SK-N-SH treated with all-trans-retinoic acid at 6 μM for 48 hours (cell line): ENCODE measurements at regions not wholly inside any gene's neighbourhood (a gene's known extent, or its start where the extent isn't known, plus 50 kb on each side); places are given as distances from the start of the nearest gene placed in this dataset.

Experiments used
- ARNTL ChIP-seq: fragments of 450-650 bp; formaldehyde crosslinking; IDR thresholded peaks from 2 replicates; pipeline ENCODE4 v1.5.0; 2020; ENCODE audit warnings: low read depth, mild to moderate bottlenecking, moderate library complexity, borderline replicate concordance
- BACH2 ChIP-seq: fragments of 250-450 bp; sonication (Bioruptor Pico); IDR thresholded peaks from 2 replicates; pipeline ENCODE4 v1.9.0; 2021; ENCODE audit warnings: mild to moderate bottlenecking, borderline replicate concordance
- ESRRG ChIP-seq: fragments of 250-450 bp; sonication (Bioruptor Pico); IDR thresholded peaks from 2 replicates; pipeline ENCODE4 v1.6.1; 2021; ENCODE audit warnings: mild to moderate bottlenecking
- SNAI2 ChIP-seq: fragments of 250-450 bp; sonication (Bioruptor Pico); IDR thresholded peaks from 2 replicates; pipeline ENCODE4 v1.5.0; 2020; ENCODE audit warnings: mild to moderate bottlenecking, moderate library complexity
- ZFP30 ChIP-seq: fragments of 450-650 bp; formaldehyde crosslinking; IDR thresholded peaks from 2 replicates; pipeline ENCODE4 v1.5.0; 2022; ENCODE audit warnings: mild to moderate bottlenecking, moderate library complexity
- ZNF8 ChIP-seq: fragments of 450-650 bp; formaldehyde crosslinking; IDR thresholded peaks from 2 replicates; pipeline ENCODE4 v1.5.0; 2020; ENCODE audit warnings: mild to moderate bottlenecking, moderate library complexity
- TF ChIP-seq, protein P1 (sequence below): fragments of 250-450 bp; sonication (Bioruptor Pico); IDR thresholded peaks from 2 replicates; pipeline ENCODE4 v1.5.0; 2020; ENCODE audit warnings: mild to moderate bottlenecking, moderate library complexity
- TF ChIP-seq, protein P2 (sequence below): fragments of 250-450 bp; sonication (Bioruptor Pico); IDR thresholded peaks from 2 replicates; pipeline ENCODE4 v1.8.0; 2020; ENCODE audit warnings: mild to moderate bottlenecking, moderate library complexity, borderline replicate concordance

DNA sequence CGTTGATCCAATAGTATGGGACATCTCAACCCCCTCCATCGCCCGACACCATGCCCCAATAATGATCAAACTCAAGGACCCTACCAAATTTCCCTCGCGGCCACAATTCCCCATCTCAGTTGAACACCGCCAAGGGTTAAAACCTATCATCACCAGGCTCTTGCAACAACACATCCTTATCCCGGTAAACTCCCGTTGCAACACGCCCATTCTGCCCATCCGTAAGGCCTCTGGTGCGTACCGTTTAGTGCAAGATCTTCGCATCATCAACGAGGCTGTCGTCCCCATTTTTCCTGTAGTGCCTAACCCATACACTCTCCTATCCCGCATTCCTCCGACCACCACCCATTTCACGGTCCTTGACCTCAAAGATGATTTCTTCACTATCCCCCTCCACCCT, 960.5 kb downstream of the RPA4 start:
- TF ChIP-seq, protein P1, sequence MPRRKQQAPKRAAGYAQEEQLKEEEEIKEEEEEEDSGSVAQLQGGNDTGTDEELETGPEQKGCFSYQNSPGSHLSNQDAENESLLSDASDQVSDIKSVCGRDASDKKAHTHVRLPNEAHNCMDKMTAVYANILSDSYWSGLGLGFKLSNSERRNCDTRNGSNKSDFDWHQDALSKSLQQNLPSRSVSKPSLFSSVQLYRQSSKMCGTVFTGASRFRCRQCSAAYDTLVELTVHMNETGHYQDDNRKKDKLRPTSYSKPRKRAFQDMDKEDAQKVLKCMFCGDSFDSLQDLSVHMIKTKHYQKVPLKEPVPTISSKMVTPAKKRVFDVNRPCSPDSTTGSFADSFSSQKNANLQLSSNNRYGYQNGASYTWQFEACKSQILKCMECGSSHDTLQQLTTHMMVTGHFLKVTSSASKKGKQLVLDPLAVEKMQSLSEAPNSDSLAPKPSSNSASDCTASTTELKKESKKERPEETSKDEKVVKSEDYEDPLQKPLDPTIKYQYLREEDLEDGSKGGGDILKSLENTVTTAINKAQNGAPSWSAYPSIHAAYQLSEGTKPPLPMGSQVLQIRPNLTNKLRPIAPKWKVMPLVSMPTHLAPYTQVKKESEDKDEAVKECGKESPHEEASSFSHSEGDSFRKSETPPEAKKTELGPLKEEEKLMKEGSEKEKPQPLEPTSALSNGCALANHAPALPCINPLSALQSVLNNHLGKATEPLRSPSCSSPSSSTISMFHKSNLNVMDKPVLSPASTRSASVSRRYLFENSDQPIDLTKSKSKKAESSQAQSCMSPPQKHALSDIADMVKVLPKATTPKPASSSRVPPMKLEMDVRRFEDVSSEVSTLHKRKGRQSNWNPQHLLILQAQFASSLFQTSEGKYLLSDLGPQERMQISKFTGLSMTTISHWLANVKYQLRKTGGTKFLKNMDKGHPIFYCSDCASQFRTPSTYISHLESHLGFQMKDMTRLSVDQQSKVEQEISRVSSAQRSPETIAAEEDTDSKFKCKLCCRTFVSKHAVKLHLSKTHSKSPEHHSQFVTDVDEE (CRISPR knock-in tag), result no peak
- TF ChIP-seq ARNTL, result no peak
- no peak for TF ChIP-seq ZNF8 (CRISPR knock-in tag)
- TF ChIP-seq ESRRG, result no peak
- TF ChIP-seq ZFP30, result no peak
- TF ChIP-seq, protein P2, sequence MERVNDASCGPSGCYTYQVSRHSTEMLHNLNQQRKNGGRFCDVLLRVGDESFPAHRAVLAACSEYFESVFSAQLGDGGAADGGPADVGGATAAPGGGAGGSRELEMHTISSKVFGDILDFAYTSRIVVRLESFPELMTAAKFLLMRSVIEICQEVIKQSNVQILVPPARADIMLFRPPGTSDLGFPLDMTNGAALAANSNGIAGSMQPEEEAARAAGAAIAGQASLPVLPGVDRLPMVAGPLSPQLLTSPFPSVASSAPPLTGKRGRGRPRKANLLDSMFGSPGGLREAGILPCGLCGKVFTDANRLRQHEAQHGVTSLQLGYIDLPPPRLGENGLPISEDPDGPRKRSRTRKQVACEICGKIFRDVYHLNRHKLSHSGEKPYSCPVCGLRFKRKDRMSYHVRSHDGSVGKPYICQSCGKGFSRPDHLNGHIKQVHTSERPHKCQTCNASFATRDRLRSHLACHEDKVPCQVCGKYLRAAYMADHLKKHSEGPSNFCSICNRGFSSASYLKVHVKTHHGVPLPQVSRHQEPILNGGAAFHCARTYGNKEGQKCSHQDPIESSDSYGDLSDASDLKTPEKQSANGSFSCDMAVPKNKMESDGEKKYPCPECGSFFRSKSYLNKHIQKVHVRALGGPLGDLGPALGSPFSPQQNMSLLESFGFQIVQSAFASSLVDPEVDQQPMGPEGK, result no peak
- TF ChIP-seq BACH2 (CRISPR knock-in tag), result no peak
- no peak for TF ChIP-seq SNAI2 (CRISPR knock-in tag)
